Mucosa of rectum (tissue), 2 donors: ENCODE measurements at regions not wholly inside any gene's neighbourhood (a gene's known extent, or its start where the extent isn't known, plus 50 kb on each side); places are given as distances from the start of the nearest gene placed in this dataset.
"Not testable (repeated sequence)": the region's sequence is repeated elsewhere in the genome, so short reads cannot be mapped to it uniquely, and the experiment has no call there.

ENCODE experiments used
- H3K27ac ChIP-seq, 2 donors: one replicate each; pipeline ENCODE4 v1.7.0; 2013; ENCODE audit warnings: inconsistent platforms in 2 of 2, low read depth in 2 of 2, low read length in 2 of 2
- H3K27me3 ChIP-seq, 2 donors: one replicate each; pipeline ENCODE4 v1.7.0; 2013; ENCODE audit warnings: low read length in 2 of 2; ENCODE audit not compliant: control insufficient read depth in 2 of 2, insufficient read depth in 2 of 2
- H3K36me3 ChIP-seq, 2 donors: one replicate each; pipeline ENCODE4 v1.7.0; 2013; ENCODE audit warnings: low read length in 2 of 2; ENCODE audit not compliant: control insufficient read depth in 2 of 2, insufficient read depth in 2 of 2
- H3K4me1 ChIP-seq, 2 donors: one replicate each; pipeline ENCODE4 v1.7.0; 2013; ENCODE audit warnings: low read length in 2 of 2, mild to moderate bottlenecking in 1 of 2; ENCODE audit not compliant: control insufficient read depth in 2 of 2, insufficient read depth in 2 of 2
- H3K4me3 ChIP-seq, 2 donors: one replicate each; pipeline ENCODE4 v1.7.0; 2013; ENCODE audit warnings: low read length in 2 of 2
- H3K9ac ChIP-seq, 2 donors: one replicate each; pipeline ENCODE4 v1.7.0; 2013; ENCODE audit warnings: low read length in 2 of 2, low read depth in 1 of 2, mild to moderate bottlenecking in 1 of 2
- H3K9me3 ChIP-seq, 2 donors: one replicate each; pipeline ENCODE4 v1.7.0; 2013; ENCODE audit warnings: low read length in 2 of 2; ENCODE audit not compliant: control insufficient read depth in 2 of 2
- donor health status: healthy.
- donor health status: Normal muscosa, but diverticular disease.

DNA sequence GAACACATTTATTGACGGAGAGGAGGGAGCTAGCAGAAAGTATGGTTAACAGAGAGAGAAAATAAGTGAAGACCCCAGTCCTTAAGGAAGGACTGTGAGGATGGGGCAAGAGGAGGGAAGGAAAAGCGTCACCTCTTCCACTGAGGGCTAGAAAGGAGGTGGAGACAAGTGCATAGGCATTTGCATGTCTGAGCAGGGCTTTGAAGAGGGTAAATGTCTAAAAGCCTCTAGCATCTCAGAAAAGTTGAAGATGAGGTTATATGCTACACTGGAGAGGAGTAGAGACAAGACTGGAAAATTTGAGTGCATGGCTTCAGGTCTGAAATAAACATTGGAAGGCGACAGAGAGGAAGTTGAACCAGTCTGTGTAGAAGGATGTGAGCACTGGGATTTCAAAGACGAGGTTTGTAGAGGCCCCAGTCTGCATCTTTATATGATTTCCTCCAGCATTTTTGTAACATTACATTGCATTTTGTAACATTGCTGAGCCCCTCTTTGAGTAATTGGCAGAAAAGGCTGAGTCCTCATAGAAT is 98.5 kb upstream of the IFNG-AS1 start:
- H3K9ac ChIP-seq, result no peak overlapping the region
- H3K36me3 ChIP-seq, result no peaks in the 10 kb centered on the region
- H3K9me3 ChIP-seq, result no peaks in the 10 kb centered on the region
- no peaks in the 10 kb centered on the region for H3K27me3 ChIP-seq
- no peaks in the 10 kb centered on the region for H3K4me1 ChIP-seq
- no peak overlapping the region for H3K4me3 ChIP-seq
- H3K27ac ChIP-seq, result no peak overlapping the region

DNA sequence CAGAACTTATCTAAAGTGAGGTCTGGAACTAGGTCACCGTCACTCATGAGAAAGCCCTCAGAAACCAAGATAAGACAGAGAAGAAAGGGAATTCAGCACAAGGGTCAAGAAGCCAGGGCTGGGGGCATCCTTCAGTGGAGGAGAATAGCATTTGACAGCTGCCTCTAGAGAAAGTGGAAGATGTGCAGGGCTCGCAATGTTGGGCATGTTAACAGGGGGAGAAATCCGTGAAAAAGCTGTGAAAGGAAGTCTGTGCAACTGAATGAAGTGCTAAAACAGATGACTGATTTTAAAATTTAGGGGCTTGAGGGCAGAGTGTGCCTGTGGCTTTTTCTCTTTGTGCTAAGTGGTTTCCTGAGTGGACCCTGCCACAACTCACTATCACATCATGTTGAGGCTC is 97.7 kb upstream of the IFNG-AS1 start:
- Histone ChIP-seq H3K27me3 (no peaks in the 10 kb centered on the region), H3K36me3 (no peaks in the 10 kb centered on the region), H3K9me3 (no peaks in the 10 kb centered on the region), H3K9ac (no peak overlapping the region), H3K4me1 (no peaks in the 10 kb centered on the region), H3K27ac (no peak overlapping the region), H3K4me3 (no peak overlapping the region)

DNA sequence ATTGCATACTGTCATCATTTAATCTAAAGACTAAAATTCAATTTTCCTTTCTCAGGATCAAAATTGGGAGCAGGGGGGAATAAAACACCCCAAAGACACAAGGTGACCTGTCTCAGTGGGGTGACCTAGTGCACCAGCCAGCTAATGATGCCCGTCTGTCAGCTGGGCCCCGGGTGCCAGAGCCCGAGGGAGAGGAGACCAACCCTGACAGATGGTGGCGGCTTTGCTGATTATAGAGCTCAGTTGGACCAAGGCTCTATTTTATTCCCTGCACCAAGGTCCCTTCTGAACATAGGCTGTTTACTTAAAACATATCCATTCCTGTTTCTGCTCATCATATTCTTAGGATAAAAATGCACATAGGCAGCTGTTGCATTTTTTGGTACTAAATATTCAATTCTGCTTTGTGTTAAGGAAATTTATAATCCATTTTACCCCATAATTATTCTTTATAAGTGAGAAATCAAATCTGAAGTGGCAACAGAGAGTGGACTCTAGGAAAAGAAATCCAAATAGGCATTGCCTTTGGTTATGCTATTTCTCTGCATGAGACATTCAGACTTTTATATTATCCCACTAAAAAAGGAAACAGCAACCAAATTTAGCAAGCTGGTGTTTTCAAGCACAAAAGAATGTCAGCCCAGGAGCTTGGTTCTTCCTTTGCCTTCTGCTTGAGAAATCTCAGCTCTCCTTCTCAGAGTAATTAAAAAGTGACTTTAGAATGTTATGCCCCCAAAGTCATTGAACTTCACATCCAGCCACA is 96.8 kb upstream of the IFNG-AS1 start:
- Histone ChIP-seq H3K4me1 (no peaks in the 10 kb centered on the region), H3K27ac (no peak overlapping the region), H3K9me3 (no peaks in the 10 kb centered on the region), H3K36me3 (no peaks in the 10 kb centered on the region), H3K27me3 (no peaks in the 10 kb centered on the region), H3K4me3 (no peak overlapping the region), H3K9ac (no peak overlapping the region)

DNA sequence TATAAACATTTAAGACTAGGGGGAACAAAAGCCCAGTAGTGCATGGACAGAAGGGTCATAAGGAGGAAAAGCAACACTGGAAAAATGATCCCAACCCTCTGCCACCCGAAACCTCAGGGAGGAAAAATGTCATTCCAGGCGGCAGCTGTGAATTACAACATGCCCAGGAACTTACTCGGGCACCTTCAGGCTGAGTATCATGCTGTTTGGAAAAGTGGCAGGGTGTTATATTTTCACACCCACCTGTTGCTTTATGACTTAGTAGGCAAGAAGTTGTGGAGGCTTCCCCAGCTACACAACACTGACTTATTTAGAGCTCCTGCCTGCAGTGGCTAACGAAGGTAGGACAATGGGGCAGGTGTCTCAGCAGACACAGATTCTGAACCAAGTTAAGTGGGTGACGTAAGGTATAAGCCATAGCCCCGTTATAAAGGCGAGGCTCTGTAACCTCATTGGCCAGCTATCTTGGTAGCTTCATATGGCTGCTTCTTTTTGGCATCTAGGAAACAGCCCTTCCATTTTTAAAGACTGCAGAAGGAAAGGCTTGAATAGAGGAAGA is 96.1 kb upstream of the IFNG-AS1 start:
- Histone ChIP-seq H3K27me3 (no peaks in the 10 kb centered on the region), H3K9me3 (no peaks in the 10 kb centered on the region), H3K9ac (no peak overlapping the region), H3K27ac (no peak overlapping the region), H3K4me3 (no peak overlapping the region), H3K36me3 (no peaks in the 10 kb centered on the region), H3K4me1 (no peaks in the 10 kb centered on the region)

DNA sequence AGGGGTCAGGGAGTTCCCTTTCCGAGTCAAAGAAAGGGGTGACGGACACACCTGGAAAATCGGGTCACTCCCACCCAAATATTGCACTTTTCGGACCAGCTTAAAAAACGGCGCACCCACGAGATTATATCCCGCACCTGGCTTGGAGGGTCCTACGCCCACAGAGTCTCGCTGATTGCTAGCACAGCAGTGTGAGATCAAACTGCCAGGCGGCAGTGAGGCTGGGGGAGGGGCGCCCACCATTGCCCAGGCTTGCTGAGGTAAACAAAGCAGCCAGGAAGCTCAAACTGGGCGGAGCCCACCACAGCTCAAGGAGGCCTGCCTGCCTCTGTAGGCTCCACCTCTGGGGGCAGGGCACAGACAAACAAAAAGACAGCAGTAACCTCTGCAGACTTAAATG is 88.8 kb upstream of the IFNG-AS1 start:
- not testable (repeated sequence) for H3K4me3 ChIP-seq, H3K36me3 ChIP-seq, H3K4me1 ChIP-seq, H3K9me3 ChIP-seq, H3K27ac ChIP-seq, H3K27me3 ChIP-seq, H3K9ac ChIP-seq

DNA sequence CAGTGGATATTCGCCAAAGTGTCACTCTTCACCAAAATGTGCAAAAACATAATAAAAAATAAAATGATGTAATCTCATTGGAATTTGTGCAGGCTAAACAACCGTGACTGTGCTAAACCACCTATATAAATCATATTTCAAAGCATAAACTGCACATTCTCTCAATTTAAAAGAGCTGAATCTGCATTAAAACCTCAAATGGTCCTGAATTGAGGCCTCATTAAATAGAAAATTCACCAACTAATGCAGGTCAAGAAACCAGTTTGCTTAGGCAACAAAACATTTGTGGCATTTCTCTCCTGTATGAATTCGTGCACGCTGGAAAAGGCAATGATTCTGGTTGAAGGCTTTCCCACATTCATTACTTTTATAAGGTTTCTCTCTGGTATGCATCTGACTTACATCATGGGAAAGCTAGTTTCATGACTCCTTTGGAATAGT is 80.1 kb upstream of the IFNG-AS1 start:
- Histone ChIP-seq H3K9ac (no peak overlapping the region), H3K36me3 (no peaks in the 10 kb centered on the region), H3K27ac (no peak overlapping the region), H3K27me3 (no peaks in the 10 kb centered on the region), H3K4me1 (no peaks in the 10 kb centered on the region), H3K9me3 (no peaks in the 10 kb centered on the region), H3K4me3 (no peak overlapping the region)

DNA sequence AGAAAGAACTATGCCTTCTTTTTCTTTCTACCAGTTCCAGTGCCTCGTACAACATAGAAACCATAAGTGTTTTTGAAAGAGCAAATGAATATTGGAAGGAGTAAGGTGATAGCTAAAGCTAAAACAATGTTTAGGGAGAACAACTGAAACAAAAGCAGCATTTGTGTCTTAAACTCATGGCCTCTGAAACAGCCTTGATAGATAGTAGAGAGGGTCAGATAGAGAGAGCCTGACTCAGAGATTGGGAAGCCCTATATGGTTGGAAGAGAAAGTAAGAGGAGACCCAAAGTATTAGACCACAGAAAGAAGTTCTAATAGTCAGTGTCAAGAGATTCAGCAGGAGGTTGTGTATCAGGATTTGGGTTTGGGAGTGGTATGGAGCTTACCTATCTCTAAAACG is 79.6 kb upstream of the IFNG-AS1 start:
- H3K9ac ChIP-seq, result no peak overlapping the region
- H3K9me3 ChIP-seq, result no peaks in the 10 kb centered on the region
- H3K4me3 ChIP-seq, result no peak overlapping the region
- no peaks in the 10 kb centered on the region for H3K27me3 ChIP-seq
- no peaks in the 10 kb centered on the region for H3K36me3 ChIP-seq
- H3K27ac ChIP-seq, result no peak overlapping the region
- no peaks in the 10 kb centered on the region for H3K4me1 ChIP-seq

DNA sequence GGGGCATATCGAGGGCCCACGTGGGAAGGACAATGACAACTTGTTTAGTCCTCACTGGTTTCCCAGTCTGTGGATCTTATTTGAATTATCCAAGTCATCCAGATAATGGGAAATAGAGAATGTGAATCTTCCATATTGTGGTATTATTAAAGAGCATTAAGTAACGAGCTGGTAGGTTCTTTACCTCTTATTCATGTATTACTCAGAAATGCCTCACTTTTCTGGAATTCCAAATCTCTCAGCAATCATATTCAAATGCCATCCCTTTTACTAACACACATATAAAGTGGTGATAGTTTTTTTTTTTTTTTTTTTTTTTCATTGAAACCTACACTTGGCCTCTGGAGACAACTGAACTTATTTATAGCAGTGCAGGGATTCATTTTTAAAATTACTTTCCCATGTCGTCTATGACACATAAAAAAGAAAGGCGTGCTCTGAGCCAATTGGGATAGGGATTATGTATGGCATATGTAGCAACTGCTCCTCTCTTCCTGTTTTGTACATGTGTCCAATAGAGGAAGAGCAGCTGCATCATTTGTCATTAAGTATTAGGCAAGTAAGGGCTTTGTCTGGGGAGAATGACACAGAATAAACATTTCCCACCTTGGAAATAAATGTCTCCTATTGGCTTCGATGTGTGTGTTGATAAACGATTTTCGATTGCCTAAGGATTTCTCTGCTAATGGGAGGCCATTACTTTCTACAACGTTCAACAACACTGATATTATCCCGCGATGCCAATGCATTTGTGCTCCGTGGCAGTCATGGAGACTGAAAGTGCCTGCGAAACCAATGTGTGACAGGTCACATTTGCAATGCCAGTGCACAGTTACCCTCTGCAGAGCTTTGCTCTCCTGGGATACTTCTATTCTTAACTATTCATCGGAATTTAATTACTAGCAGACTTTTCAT is 78.6 kb upstream of the IFNG-AS1 start:
- H3K9ac ChIP-seq, result no peak overlapping the region
- no peak overlapping the region for H3K27ac ChIP-seq
- no peaks in the 10 kb centered on the region for H3K4me1 ChIP-seq
- no peaks in the 10 kb centered on the region for H3K36me3 ChIP-seq
- H3K27me3 ChIP-seq, result no peaks in the 10 kb centered on the region
- H3K9me3 ChIP-seq, result no peaks in the 10 kb centered on the region
- H3K4me3 ChIP-seq, result no peak overlapping the region

DNA sequence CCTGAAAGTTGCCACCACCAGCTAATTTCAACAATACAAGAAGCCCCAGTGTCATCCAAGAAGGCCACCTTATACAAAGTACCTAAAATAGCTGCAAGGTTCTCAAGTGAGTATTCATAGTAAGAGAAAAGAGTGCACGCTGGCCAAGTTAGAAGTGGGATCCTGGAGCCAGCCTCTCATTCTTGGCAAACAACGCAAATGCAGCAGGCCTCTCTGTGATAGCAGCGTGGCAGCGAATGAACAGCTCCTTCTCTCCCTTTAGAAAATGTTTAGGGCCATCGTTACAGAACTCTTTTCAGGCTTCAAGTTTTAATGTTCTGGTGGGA is 78.0 kb upstream of the IFNG-AS1 start:
- H3K36me3 ChIP-seq, result no peaks in the 10 kb centered on the region
- no peak overlapping the region for H3K9ac ChIP-seq
- H3K9me3 ChIP-seq, result no peaks in the 10 kb centered on the region
- H3K27me3 ChIP-seq, result no peaks in the 10 kb centered on the region
- H3K27ac ChIP-seq, result no peak overlapping the region
- no peak overlapping the region for H3K4me3 ChIP-seq
- H3K4me1 ChIP-seq, result no peaks in the 10 kb centered on the region

DNA sequence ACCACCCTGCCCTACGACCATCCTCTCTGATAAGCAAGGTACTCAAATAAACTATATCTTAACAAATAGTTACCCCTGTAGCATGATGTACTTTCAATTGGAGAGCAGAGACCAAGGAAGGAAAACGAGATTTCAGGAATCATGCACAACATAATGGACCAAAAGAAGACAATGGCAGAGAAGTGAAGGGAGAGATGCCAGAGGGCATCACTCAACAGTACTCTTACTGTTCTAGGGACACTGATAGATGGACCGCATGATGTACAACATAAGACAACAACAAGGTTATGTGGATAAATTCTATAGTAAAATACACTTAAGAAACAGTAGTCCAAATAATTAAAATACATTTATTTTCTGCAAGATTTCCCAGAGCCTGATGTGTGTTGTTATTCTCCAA is 77.5 kb upstream of the IFNG-AS1 start:
- no peak overlapping the region for H3K27ac ChIP-seq
- H3K36me3 ChIP-seq, result no peaks in the 10 kb centered on the region
- no peaks in the 10 kb centered on the region for H3K4me1 ChIP-seq
- no peaks in the 10 kb centered on the region for H3K27me3 ChIP-seq
- no peak overlapping the region for H3K4me3 ChIP-seq
- no peaks in the 10 kb centered on the region for H3K9me3 ChIP-seq
- H3K9ac ChIP-seq, result no peak overlapping the region
